ENCODE measurements at regions not wholly inside any gene's neighbourhood (a gene's known extent, or its start where the extent isn't known, plus 50 kb on each side); places are given as distances from the start of the nearest gene placed in this dataset.

- Histone ChIP-seq H3K9ac (ENCODE audit: insufficient read depth in 1 of 2, low read length in 2 of 2) (no peak overlapping the region), H3K4me3 (no peak overlapping the region), H3K27ac (ENCODE audit: low read depth in 1 of 2, low read length in 1 of 2) (no peak overlapping the region), H3K4me1 (ENCODE audit: control insufficient read depth in 5 of 5, insufficient read depth in 5 of 5, low read length in 5 of 5) (no peaks in the 10 kb centered on the region), H3K9me3 (ENCODE audit: control insufficient read depth in 4 of 4, insufficient read depth in 3 of 4, low read length in 3 of 4) (no peaks in the 10 kb centered on the region), H3K36me3 (ENCODE audit: control insufficient read depth in 4 of 4, insufficient read depth in 4 of 4, low read length in 4 of 4) (no peaks in the 10 kb centered on the region), H3K27me3 (ENCODE audit: control insufficient read depth in 3 of 3, insufficient read depth in 3 of 3, low read length in 2 of 3) (no peaks in the 10 kb centered on the region)
- 89 to 98% methylated on average over 2 of the region's 2 CpGs for WGBS, 2 donors
- DNase-seq (no peak), ATAC-seq (ENCODE audit: insufficient read depth, low FRiP score) (no peak)
- TF ChIP-seq CTCF (IDR thresholded peaks at IDR 0.05; ENCODE audit: control extremely low read depth, extremely low read depth), result no peak
Observed at GRCh38 chr1:98298319-98298718, 363.2 kb upstream of the SNX7 start.

- TF ChIP-seq CTCF (IDR thresholded peaks at IDR 0.05; ENCODE audit: control extremely low read depth, extremely low read depth), result no peak
- DNase-seq, result no peak
- H3K27ac ChIP-seq (ENCODE audit: low read depth in 1 of 2, low read length in 1 of 2), result no peak overlapping the region
- no peaks in the 10 kb centered on the region for H3K36me3 ChIP-seq (ENCODE audit: control insufficient read depth in 4 of 4, insufficient read depth in 4 of 4, low read length in 4 of 4)
- no peak overlapping the region for H3K9ac ChIP-seq (ENCODE audit: insufficient read depth in 1 of 2, low read length in 2 of 2)
- 92 to 93% methylated on average over 1 of the region's 1 CpG for WGBS, 2 donors
- no peaks in the 10 kb centered on the region for H3K9me3 ChIP-seq (ENCODE audit: control insufficient read depth in 4 of 4, insufficient read depth in 3 of 4, low read length in 3 of 4)
- H3K27me3 ChIP-seq (ENCODE audit: control insufficient read depth in 3 of 3, insufficient read depth in 3 of 3, low read length in 2 of 3), result no peaks in the 10 kb centered on the region
- H3K4me1 ChIP-seq (ENCODE audit: control insufficient read depth in 5 of 5, insufficient read depth in 5 of 5, low read length in 5 of 5), result no peaks in the 10 kb centered on the region
- H3K4me3 ChIP-seq, result no peak overlapping the region
- no peak for ATAC-seq (ENCODE audit: insufficient read depth, low FRiP score)
Observed at GRCh38 chr1:98296681-98297080, 364.8 kb upstream of the SNX7 start.

DNA sequence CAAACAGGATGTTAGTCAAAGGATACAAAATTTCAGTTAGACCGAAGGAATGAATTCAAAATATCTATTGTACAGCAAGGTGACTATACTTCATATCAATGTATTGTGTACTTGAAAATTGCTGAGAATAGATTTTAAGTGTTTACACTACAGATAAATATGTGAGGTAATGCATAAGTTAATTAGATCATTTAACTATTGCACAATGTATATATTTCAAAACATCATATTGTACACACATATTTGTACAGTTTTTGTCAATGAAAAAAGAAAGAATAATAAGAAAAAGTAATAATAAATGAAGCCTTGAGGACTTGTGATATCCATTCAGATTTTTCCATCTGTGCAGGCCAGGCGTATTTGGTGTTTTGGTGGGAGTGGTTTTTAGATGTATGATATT lies 367.4 kb upstream of the SNX7 start:
- H3K9me3 ChIP-seq (ENCODE audit: control insufficient read depth in 4 of 4, insufficient read depth in 3 of 4, low read length in 3 of 4), result no peaks in the 10 kb centered on the region
- H3K27ac ChIP-seq (ENCODE audit: low read depth in 1 of 2, low read length in 1 of 2), result no peak overlapping the region
- no peak overlapping the region for H3K4me3 ChIP-seq
- ATAC-seq (ENCODE audit: insufficient read depth, low FRiP score), result no peak
- no peak for TF ChIP-seq CTCF (IDR thresholded peaks at IDR 0.05; ENCODE audit: control extremely low read depth, extremely low read depth)
- 65 to 83% methylated on average over 2 of the region's 2 CpGs for WGBS, 2 donors
- H3K36me3 ChIP-seq (ENCODE audit: control insufficient read depth in 4 of 4, insufficient read depth in 4 of 4, low read length in 4 of 4), result no peaks in the 10 kb centered on the region
- no peaks in the 10 kb centered on the region for H3K4me1 ChIP-seq (ENCODE audit: control insufficient read depth in 5 of 5, insufficient read depth in 5 of 5, low read length in 5 of 5)
- DNase-seq, result no peak
- no peak overlapping the region for H3K9ac ChIP-seq (ENCODE audit: insufficient read depth in 1 of 2, low read length in 2 of 2)
- H3K27me3 ChIP-seq (ENCODE audit: control insufficient read depth in 3 of 3, insufficient read depth in 3 of 3, low read length in 2 of 3), result no peaks in the 10 kb centered on the region

- no peaks in the 10 kb centered on the region for H3K9me3 ChIP-seq (ENCODE audit: control insufficient read depth in 4 of 4, insufficient read depth in 3 of 4, low read length in 3 of 4)
- H3K36me3 ChIP-seq (ENCODE audit: control insufficient read depth in 4 of 4, insufficient read depth in 4 of 4, low read length in 4 of 4), result no peaks in the 10 kb centered on the region
- H3K4me1 ChIP-seq (ENCODE audit: control insufficient read depth in 5 of 5, insufficient read depth in 5 of 5, low read length in 5 of 5), result no peaks in the 10 kb centered on the region
- DNase-seq (no peak), ATAC-seq (ENCODE audit: insufficient read depth, low FRiP score) (no peak)
- H3K27ac ChIP-seq (ENCODE audit: low read depth in 1 of 2, low read length in 1 of 2), result no peak overlapping the region
- H3K9ac ChIP-seq (ENCODE audit: insufficient read depth in 1 of 2, low read length in 2 of 2), result no peak overlapping the region
- H3K27me3 ChIP-seq (ENCODE audit: control insufficient read depth in 3 of 3, insufficient read depth in 3 of 3, low read length in 2 of 3), result no peaks in the 10 kb centered on the region
- no peak overlapping the region for H3K4me3 ChIP-seq
- TF ChIP-seq CTCF (IDR thresholded peaks at IDR 0.05; ENCODE audit: control extremely low read depth, extremely low read depth), result no peak
Observed at GRCh38 chr1:98292994-98293393, 368.5 kb upstream of the SNX7 start.
